Activated CD4-positive, alpha-beta memory T cell treated with anti-CD3 and anti-CD28 coated beads for 36 hours (primary cell): ENCODE measurements at regions not wholly inside any gene's neighbourhood (a gene's known extent, or its start where the extent isn't known, plus 50 kb on each side); places are given as distances from the start of the nearest gene placed in this dataset.

Experiments
- CTCF ChIA-PET: fragments of 350-600 bp; sonication (Branson Sonifier 250); formaldehyde crosslinking; loops from one replicate; lab custom pipeline; 2021; ENCODE audit warnings: antibody characterized with exemption, inconsistent platforms; lab: Charles Lee
- POLR2A ChIA-PET: fragments of 350-600 bp; sonication (Branson Sonifier 250); formaldehyde crosslinking; loops from one replicate; lab custom pipeline; 2021; ENCODE audit warnings: antibody characterized with exemption; lab: Charles Lee
- DNase-seq: peaks from one replicate; pipeline ENCODE4 v3.0.0-alpha.2; 2020
- H3K27ac Mint-ChIP-seq: one replicate; pipeline ENCODE4 v1.8.0; 2021; ENCODE audit warnings: mixed read lengths
- H3K27me3 Mint-ChIP-seq: one replicate; pipeline ENCODE4 v1.8.0; 2021; ENCODE audit warnings: mixed read lengths
- H3K36me3 Mint-ChIP-seq: one replicate; pipeline ENCODE4 v1.8.0; 2021; ENCODE audit warnings: mixed read lengths
- H3K4me1 Mint-ChIP-seq: one replicate; pipeline ENCODE4 v1.8.0; 2021; ENCODE audit warnings: low read depth, mixed read lengths
- H3K4me3 Mint-ChIP-seq: one replicate; pipeline ENCODE4 v1.8.0; 2021; ENCODE audit warnings: mild to moderate bottlenecking, mixed read lengths
- H3K9me3 Mint-ChIP-seq: one replicate; pipeline ENCODE4 v1.8.0; 2021; ENCODE audit warnings: mixed read lengths
- intact Hi-C: fragments of 100-400 bp; cut with micrococcal nuclease; formaldehyde crosslinking; loops from one replicate; pipeline ENCODE4 v1.15.1; 2023

DNA sequence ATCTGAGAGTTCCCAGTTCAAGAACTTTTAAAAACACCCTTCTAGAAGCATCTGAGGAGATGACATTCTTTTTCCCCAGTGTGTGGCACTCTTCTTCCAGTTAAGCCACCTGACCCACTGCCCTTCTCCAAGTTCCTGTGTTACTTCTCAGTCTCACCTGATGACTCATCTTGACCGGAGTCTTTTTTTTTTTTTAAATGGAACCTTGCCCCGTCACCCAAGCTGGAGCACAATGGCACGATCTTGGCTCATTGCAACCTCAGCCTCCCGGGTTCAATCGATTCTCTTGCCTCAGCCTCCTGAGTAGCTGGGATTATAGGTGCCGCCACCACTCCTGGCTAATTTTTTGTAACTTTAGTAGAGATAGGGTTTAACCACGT is 224.1 kb upstream of the DAB2 start:
- Mint-ChIP-seq H3K4me3 (no peak overlapping the region), H3K9me3 (no peaks in the 10 kb centered on the region), H3K27ac (no peak overlapping the region), H3K36me3 (no peaks in the 10 kb centered on the region), H3K4me1 (no peaks in the 10 kb centered on the region), H3K27me3 (peaks cover 5% of the 10 kb centered on the region)
- intact Hi-C loops, result no loop called here
- ChIA-PET POLR2A (no interaction called here), CTCF (no interaction called here)
- no peak for DNase-seq

DNA sequence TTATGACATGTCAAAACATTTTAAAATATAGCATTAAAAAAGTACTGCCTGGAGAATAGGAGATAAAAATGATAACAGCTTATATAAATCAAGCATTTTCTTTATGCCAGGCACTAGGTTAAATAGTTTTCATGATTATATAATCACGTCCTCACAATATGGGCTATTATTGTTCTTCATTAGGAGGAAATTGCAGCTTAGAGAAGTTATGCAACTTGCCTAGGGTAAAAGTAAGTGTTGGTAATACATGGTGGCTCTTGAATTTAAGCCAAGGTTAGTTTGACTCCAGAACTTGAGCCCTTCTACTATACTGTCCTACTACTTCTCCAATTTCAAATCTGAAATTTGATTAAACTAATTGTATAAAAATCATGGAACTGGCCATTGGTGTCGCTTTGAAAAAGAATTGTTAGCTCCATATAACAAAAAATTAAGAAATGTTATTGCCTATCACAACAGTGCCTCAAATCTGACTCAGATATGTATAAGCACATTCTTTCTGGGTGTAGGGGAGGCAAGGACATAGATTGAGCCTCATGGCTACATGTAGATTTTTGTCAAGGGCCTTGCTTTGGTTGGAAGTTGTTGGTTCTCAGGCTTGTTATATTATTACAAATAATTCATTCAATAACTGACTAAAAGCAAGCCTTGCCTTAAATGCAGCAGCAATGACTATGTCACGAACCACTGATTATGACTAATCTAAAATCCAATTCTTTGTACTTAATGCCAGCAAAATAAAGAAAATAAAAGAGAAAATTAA is 223.5 kb upstream of the DAB2 start:
- no peak for DNase-seq
- Mint-ChIP-seq H3K9me3 (no peaks in the 10 kb centered on the region), H3K36me3 (no peaks in the 10 kb centered on the region), H3K27me3 (peaks cover 5% of the 10 kb centered on the region), H3K4me3 (no peak overlapping the region), H3K4me1 (no peaks in the 10 kb centered on the region), H3K27ac (no peak overlapping the region)
- ChIA-PET CTCF (no interaction called here), POLR2A (no interaction called here)
- intact Hi-C loops, result no loop called here

GRCh38 chr5:39640552-39640951 is 215.8 kb upstream of the DAB2 start:
- Mint-ChIP-seq H3K4me1 (no peaks in the 10 kb centered on the region), H3K27me3 (peaks cover 2% of the 10 kb centered on the region), H3K9me3 (no peaks in the 10 kb centered on the region), H3K4me3 (no peak overlapping the region), H3K36me3 (no peaks in the 10 kb centered on the region), H3K27ac (no peak overlapping the region)
- ChIA-PET POLR2A (no interaction called here), CTCF (no interaction called here)
- no peak for DNase-seq
- intact Hi-C loops, result no loop called here

DNA sequence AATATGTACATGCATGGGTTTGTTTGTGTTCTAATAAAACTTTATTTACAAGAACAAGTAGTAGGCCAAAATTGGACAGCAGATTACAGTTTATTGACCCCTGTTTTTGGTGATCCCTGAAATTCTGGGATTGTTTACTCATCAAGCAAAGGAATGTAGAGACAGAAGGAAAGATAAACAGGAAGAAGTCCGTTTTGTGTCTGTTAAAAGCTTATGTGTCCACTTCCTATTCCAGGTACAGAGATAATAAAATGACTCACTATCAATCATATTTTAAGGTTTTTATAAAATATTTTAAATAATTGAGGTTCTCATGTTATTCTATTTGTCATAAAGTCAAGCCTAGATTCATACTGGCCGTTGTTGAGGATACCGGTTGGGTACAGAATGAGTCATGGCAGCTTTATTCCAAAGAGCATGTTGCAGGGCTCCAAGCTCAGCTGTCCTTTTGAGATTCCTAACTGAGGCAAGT is 214.9 kb upstream of the DAB2 start:
- intact Hi-C loops, result no loop called here
- ChIA-PET CTCF (no interaction called here), POLR2A (no interaction called here)
- Mint-ChIP-seq H3K4me3 (no peak overlapping the region), H3K4me1 (no peaks in the 10 kb centered on the region), H3K9me3 (no peaks in the 10 kb centered on the region), H3K27ac (no peak overlapping the region), H3K36me3 (no peaks in the 10 kb centered on the region), H3K27me3 (peaks cover 2% of the 10 kb centered on the region)
- DNase-seq, result no peak

GRCh38 chr5:39638813-39639212 is 214.0 kb upstream of the DAB2 start:
- intact Hi-C loops, result no loop called here
- no peak for DNase-seq
- Mint-ChIP-seq H3K4me1 (no peaks in the 10 kb centered on the region), H3K4me3 (no peak overlapping the region), H3K9me3 (no peaks in the 10 kb centered on the region), H3K27me3 (peaks cover 2% of the 10 kb centered on the region), H3K36me3 (no peaks in the 10 kb centered on the region), H3K27ac (no peak overlapping the region)
- CTCF ChIA-PET, result no interaction called here
- POLR2A ChIA-PET, result no interaction called here

DNA sequence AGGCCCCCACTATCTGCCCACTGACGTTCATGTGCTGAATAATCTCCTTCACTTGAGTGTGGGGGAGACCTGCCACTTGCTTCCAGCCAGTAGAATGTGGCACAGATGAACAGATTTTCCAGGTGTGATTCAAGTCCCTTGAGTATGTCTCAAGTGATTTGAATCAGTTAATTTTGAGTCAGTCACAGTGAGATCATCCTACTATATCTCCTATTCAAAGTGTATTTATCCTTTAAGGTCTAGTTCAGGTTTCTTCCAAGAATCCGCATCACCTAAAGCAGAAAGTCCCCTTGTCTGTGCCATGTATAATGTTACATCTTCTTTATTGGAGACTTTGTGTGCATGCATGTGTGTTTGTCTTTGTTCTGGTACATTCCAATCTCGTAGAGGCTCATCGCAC is 208.3 kb upstream of the DAB2 start:
- Mint-ChIP-seq H3K4me1 (no peaks in the 10 kb centered on the region), H3K27ac (no peak overlapping the region), H3K36me3 (no peaks in the 10 kb centered on the region), H3K27me3 (peaks cover 11% of the 10 kb centered on the region), H3K4me3 (no peak overlapping the region), H3K9me3 (no peaks in the 10 kb centered on the region)
- CTCF ChIA-PET, result no interaction called here
- POLR2A ChIA-PET, result no interaction called here
- no peak for DNase-seq
- intact Hi-C loops, result no loop called here

- POLR2A ChIA-PET, result no interaction called here
- Mint-ChIP-seq H3K27me3 (peaks cover 12% of the 10 kb centered on the region), H3K4me1 (no peaks in the 10 kb centered on the region), H3K27ac (no peak overlapping the region), H3K9me3 (no peaks in the 10 kb centered on the region), H3K4me3 (no peak overlapping the region), H3K36me3 (no peaks in the 10 kb centered on the region)
- CTCF ChIA-PET, result no interaction called here
- intact Hi-C loops, result no loop called here
- DNase-seq, result no peak
These were observed 207.2 kb upstream of the DAB2 start for GRCh38 chr5:39631958-39632357.

GRCh38 chr5:39629946-39630345 is 205.2 kb upstream of the DAB2 start:
- Mint-ChIP-seq H3K4me3 (no peak overlapping the region), H3K4me1 (no peaks in the 10 kb centered on the region), H3K9me3 (no peaks in the 10 kb centered on the region), H3K27ac (no peak overlapping the region), H3K36me3 (no peaks in the 10 kb centered on the region), H3K27me3 (peaks cover 12% of the 10 kb centered on the region)
- ChIA-PET POLR2A (no interaction called here), CTCF (interaction anchor here (0.7 kb wide), 1 partner anchor 89 kb away, joined by 3 read pairs; no protein-coding TSS in a partner anchor)
- intact Hi-C loops, result no loop called here
- no peak for DNase-seq

GRCh38 chr5:39628348-39628747 is 203.6 kb upstream of the DAB2 start:
- H3K4me1 Mint-ChIP-seq, result no peaks in the 10 kb centered on the region
- H3K36me3 Mint-ChIP-seq, result no peaks in the 10 kb centered on the region
- H3K4me3 Mint-ChIP-seq, result no peak overlapping the region
- H3K27me3 Mint-ChIP-seq, result peaks cover 12% of the 10 kb centered on the region
- intact Hi-C loops, result no loop called here
- DNase-seq, result no peak
- H3K27ac Mint-ChIP-seq, result no peak overlapping the region
- ChIA-PET CTCF (no interaction called here), POLR2A (no interaction called here)
- no peaks in the 10 kb centered on the region for H3K9me3 Mint-ChIP-seq

GRCh38 chr5:39624890-39625289 is 200.1 kb upstream of the DAB2 start:
- DNase-seq, result no peak
- no peaks in the 10 kb centered on the region for H3K9me3 Mint-ChIP-seq
- intact Hi-C loops, result no loop called here
- ChIA-PET CTCF (no interaction called here), POLR2A (no interaction called here)
- H3K4me3 Mint-ChIP-seq, result no peak overlapping the region
- no peak overlapping the region for H3K27ac Mint-ChIP-seq
- H3K4me1 Mint-ChIP-seq, result no peaks in the 10 kb centered on the region
- H3K36me3 Mint-ChIP-seq, result no peaks in the 10 kb centered on the region
- H3K27me3 Mint-ChIP-seq, result peaks cover 10% of the 10 kb centered on the region

DNA sequence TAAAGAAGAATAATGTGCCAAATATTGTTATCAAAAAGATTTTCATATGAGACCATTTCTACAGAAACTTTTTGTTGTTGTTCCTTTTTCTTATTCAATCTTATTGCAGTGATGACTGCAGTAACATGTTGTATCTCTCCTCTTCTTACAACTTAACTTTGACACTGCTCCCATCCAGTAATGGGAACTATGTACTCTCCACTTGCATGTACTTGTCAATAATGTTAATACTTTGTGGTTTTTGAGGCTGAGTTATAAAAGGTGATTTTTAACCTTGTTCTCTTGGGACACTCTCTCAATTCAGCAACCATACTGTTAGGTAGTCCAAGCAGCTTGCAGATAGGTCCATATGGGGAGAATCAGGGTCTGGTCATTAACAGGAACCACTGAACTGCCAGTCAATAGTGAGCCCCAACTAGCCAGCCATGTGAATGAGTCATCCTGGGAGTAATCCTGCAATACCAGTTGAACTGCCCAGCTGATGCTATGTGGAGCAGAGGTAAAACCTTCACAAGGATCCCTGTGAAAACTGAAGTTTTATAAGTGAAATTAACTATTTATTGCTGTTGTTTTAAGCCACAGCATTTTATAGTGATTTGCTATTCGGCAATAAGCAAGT is 199.6 kb upstream of the DAB2 start:
- H3K27me3 Mint-ChIP-seq, result peaks cover 10% of the 10 kb centered on the region
- CTCF ChIA-PET, result no interaction called here

DNA sequence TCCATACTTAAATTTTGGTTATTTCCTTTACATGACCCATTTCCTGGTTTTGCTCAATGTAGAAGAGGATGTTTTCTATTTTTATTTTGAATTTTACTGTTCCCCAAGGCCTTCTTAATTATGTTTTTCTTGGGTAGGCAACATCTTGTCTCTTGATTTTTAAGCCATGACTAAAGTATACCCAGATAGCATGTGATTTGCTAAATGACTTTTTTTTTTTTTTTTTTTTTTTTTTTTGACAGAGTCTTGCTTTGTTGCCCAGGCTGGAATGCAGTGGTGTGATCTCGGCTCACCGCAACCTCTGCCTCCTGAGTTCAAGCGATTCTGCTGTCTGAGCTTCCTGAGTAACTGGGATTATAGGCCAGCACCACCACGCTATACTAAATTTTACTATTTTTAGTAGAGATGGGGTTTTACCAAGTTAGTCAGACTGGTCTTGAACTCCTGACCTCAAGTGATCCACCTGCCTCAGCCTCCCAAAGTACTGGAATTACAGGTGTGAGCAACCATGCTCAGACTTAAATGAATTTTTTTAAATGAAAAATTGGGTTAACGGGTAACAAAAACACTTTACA is 198.6 kb upstream of the DAB2 start:
- H3K27me3 Mint-ChIP-seq, result peaks cover 6% of the 10 kb centered on the region
- no peak overlapping the region for H3K4me3 Mint-ChIP-seq
- no peaks in the 10 kb centered on the region for H3K36me3 Mint-ChIP-seq
- ChIA-PET CTCF (no interaction called here), POLR2A (no interaction called here)
- no peaks in the 10 kb centered on the region for H3K4me1 Mint-ChIP-seq
- H3K27ac Mint-ChIP-seq, result no peak overlapping the region
- no peaks in the 10 kb centered on the region for H3K9me3 Mint-ChIP-seq
- intact Hi-C loops, result no loop called here
- no peak for DNase-seq

More for the DNA sequence above, 199.6 kb upstream of the DAB2 start:
- intact Hi-C loops, result no loop called here
- Mint-ChIP-seq H3K9me3 (no peaks in the 10 kb centered on the region), H3K27ac (no peak overlapping the region), H3K36me3 (no peaks in the 10 kb centered on the region), H3K4me1 (no peaks in the 10 kb centered on the region), H3K4me3 (no peak overlapping the region)
- no peak for DNase-seq
- POLR2A ChIA-PET, result no interaction called here

DNA sequence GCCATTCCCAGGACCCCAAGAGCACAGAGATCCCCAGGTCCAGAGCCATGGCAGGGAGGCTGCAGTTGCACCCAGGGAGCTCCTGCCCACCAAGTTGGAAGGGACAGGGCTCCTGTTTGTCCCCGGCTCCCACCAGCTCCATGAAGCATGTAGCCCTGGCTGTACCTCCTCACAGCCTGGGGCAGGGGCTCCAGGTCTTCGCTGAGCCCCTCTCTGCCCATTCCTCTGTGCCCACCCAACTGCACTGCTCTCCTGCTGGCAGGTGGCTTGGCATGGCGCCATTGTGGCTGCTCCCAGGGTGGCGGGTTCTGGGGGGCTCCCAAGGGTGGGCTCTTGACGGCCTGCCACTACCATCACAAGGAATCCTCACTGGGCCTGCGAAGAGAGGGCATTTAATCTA is 197.5 kb upstream of the DAB2 start:
- intact Hi-C loops, result no loop called here
- Mint-ChIP-seq H3K36me3 (no peaks in the 10 kb centered on the region), H3K4me1 (no peaks in the 10 kb centered on the region), H3K9me3 (no peaks in the 10 kb centered on the region), H3K27ac (no peak overlapping the region), H3K27me3 (peaks cover 2% of the 10 kb centered on the region), H3K4me3 (no peak overlapping the region)
- POLR2A ChIA-PET, result no interaction called here
- CTCF ChIA-PET, result no interaction called here
- DNase-seq, result no peak
